IMR-90 (cell line): ENCODE measurements at regions not wholly inside any gene's neighbourhood (a gene's known extent, or its start where the extent isn't known, plus 50 kb on each side); places are given as distances from the start of the nearest gene placed in this dataset.

ENCODE experiments used
- ATAC-seq: fragments of 200-7000 bp; cut with Tn5 transposase; 2 replicates; pipeline ENCODE4 v1.9.1; 2020; ENCODE audit warnings: low read depth, mild to moderate bottlenecking, moderate library complexity
- BruUV-seq: library from RNA; stranded (reverse); fragments of 400-500 nt; replicated peaks from 2 replicates; lab custom pipeline; 2021; lab: Mats Ljungman, UMichigan
- CTCF ChIA-PET: fragments of 300-600 bp; formaldehyde crosslinking; extraction: SDS; loops from one replicate; lab custom pipeline; 2021; ENCODE audit warnings: antibody characterized with exemption; lab: Yijun Ruan, JAX
- POLR2A ChIA-PET: fragments of 300-600 bp; sonication (Branson Sonifier 250); formaldehyde crosslinking; loops from one replicate; lab custom pipeline; 2022; ENCODE audit warnings: antibody characterized with exemption; ENCODE audit not compliant: unreplicated experiment; lab: Charles Lee
- DNase-seq: peaks from one replicate; pipeline ENCODE4 v3.0.0; 2013
- H2AFZ ChIP-seq: replicated peaks from 2 replicates; pipeline ENCODE3; 2013; ENCODE audit warnings: low read length, mild to moderate bottlenecking; ENCODE audit not compliant: poor library complexity
- H2AK5ac ChIP-seq: 2 replicates; pipeline ENCODE4 v1.6.1; 2013; ENCODE audit warnings: low read depth, low read length, inconsistent platforms
- H2AK9ac ChIP-seq: replicated peaks from 2 replicates; pipeline ENCODE3; 2013; ENCODE audit warnings: mild to moderate bottlenecking, low read depth, low read length, moderate library complexity; ENCODE audit not compliant: poor library complexity
- H2BK120ac ChIP-seq: 2 replicates; pipeline ENCODE4 v1.6.1; 2013; ENCODE audit warnings: low read depth, low read length, inconsistent platforms
- H2BK15ac ChIP-seq: 3 replicates; pipeline ENCODE4 v1.6.1; 2013; ENCODE audit warnings: low read depth, low read length, inconsistent platforms
- H2BK20ac ChIP-seq: 2 replicates; pipeline ENCODE4 v1.6.1; 2013; ENCODE audit warnings: low read depth, mild to moderate bottlenecking, inconsistent platforms, low read length, moderate library complexity
- H2BK5ac ChIP-seq: 2 replicates; pipeline ENCODE4 v1.6.1; 2013; ENCODE audit warnings: mild to moderate bottlenecking, low read depth, low read length, inconsistent platforms; ENCODE audit not compliant: poor library complexity, severe bottlenecking
- H3K14ac ChIP-seq: replicated peaks from 2 replicates; pipeline ENCODE4 v1.6.1; 2013; ENCODE audit warnings: low read depth, low read length, inconsistent platforms
- H3K18ac ChIP-seq: 2 replicates; pipeline ENCODE4 v1.6.1; 2013; ENCODE audit warnings: low read depth, low read length, control low read depth
- H3K23ac ChIP-seq: 2 replicates; pipeline ENCODE4 v1.6.1; 2013; ENCODE audit warnings: low read depth, low read length, inconsistent platforms
- H3K27ac ChIP-seq: 2 replicates; pipeline ENCODE4 v1.5.1; 2013; ENCODE audit warnings: mild to moderate bottlenecking, control low read depth, low read length; ENCODE audit not compliant: insufficient read depth
- H3K27me3 ChIP-seq: 2 replicates; pipeline ENCODE4 v1.6.1; 2013; ENCODE audit warnings: low read length; ENCODE audit not compliant: control insufficient read depth, insufficient read depth
- H3K36me3 ChIP-seq: 2 replicates; pipeline ENCODE4 v1.6.1; 2013; ENCODE audit warnings: low read length, mixed read lengths; ENCODE audit not compliant: control insufficient read depth, insufficient read depth
- H3K4ac ChIP-seq: 2 replicates; pipeline ENCODE4 v1.6.1; 2013; ENCODE audit warnings: low read depth, low read length, inconsistent platforms
- H3K4me1 ChIP-seq: 2 replicates; pipeline ENCODE4 v1.6.1; 2013; ENCODE audit warnings: low read length, mixed read lengths; ENCODE audit not compliant: control insufficient read depth, insufficient read depth
- H3K4me2 ChIP-seq: 2 replicates; pipeline ENCODE4 v1.6.1; 2013; ENCODE audit warnings: low read depth, mild to moderate bottlenecking, control low read depth, low read length, moderate library complexity
- H3K4me3 ChIP-seq: 2 replicates; pipeline ENCODE4 v1.5.1; 2013; ENCODE audit warnings: low read depth, mild to moderate bottlenecking, control low read depth, low read length, moderate library complexity; ENCODE audit not compliant: insufficient read depth
- H3K56ac ChIP-seq: 2 replicates; pipeline ENCODE4 v1.6.1; 2013; ENCODE audit warnings: low read length, inconsistent platforms; ENCODE audit not compliant: insufficient read depth; ENCODE audit errors: extremely low read depth
- H3K79me1 ChIP-seq, 2 experiments: 2 replicates each; pipeline ENCODE4 v1.6.1; 2013; ENCODE audit warnings: low read length in 2 of 2, inconsistent platforms in 1 of 2, low read depth in 1 of 2
- H3K9ac ChIP-seq: 2 replicates; pipeline ENCODE4 v1.6.1; 2013; ENCODE audit warnings: low read depth, low read length, control low read depth
- H3K9me1 ChIP-seq: 2 replicates; pipeline ENCODE4 v1.6.1; 2013; ENCODE audit warnings: low read length, inconsistent platforms; ENCODE audit not compliant: insufficient read depth
- H3K9me3 ChIP-seq: 2 replicates; pipeline ENCODE4 v1.6.1; 2013; ENCODE audit warnings: low read length; ENCODE audit not compliant: control insufficient read depth, insufficient read depth
- H4K20me1 ChIP-seq: 2 replicates; pipeline ENCODE4 v1.6.1; 2013; ENCODE audit warnings: low read length, inconsistent platforms; ENCODE audit not compliant: insufficient read depth
- H4K5ac ChIP-seq: 2 replicates; pipeline ENCODE4 v1.6.1; 2013; ENCODE audit warnings: mild to moderate bottlenecking, low read depth, low read length, control low read depth
- H4K8ac ChIP-seq, 2 experiments: 2 replicates each; pipeline ENCODE4 v1.6.1; 2013; ENCODE audit warnings: low read depth in 2 of 2, low read length in 2 of 2, control low read depth in 1 of 2, inconsistent platforms in 1 of 2
- H4K91ac ChIP-seq: 2 replicates; pipeline ENCODE4 v1.6.1; 2013; ENCODE audit warnings: low read depth, low read length, inconsistent platforms; ENCODE audit not compliant: insufficient read depth
- BHLHE40 ChIP-seq: fragments of 150-350 bp; IDR thresholded peaks from 2 replicates; pipeline ENCODE4 v1.6.1; 2016; ENCODE audit warnings: mild to moderate bottlenecking, low read depth, low read length
- CEBPB ChIP-seq: IDR thresholded peaks from 2 replicates; pipeline ENCODE4 v1.6.1; 2012; ENCODE audit warnings: low read depth, low read length, improper control_type of control experiment
- CTCF ChIP-seq: conservative IDR thresholded peaks from 2 replicates; pipeline ENCODE4 v1.5.1; 2012; ENCODE audit warnings: mild to moderate bottlenecking, low read depth, low read length, improper control_type of control experiment
- FOS ChIP-seq: fragments of 150-350 bp; IDR thresholded peaks from 2 replicates; pipeline ENCODE4 v1.6.1; 2016; ENCODE audit warnings: low read depth, low read length
- MAFK ChIP-seq: IDR thresholded peaks from 2 replicates; pipeline ENCODE4 v1.6.1; 2012; ENCODE audit warnings: low read depth, low read length, improper control_type of control experiment
- MAZ ChIP-seq: IDR thresholded peaks from 2 replicates; pipeline ENCODE4 v1.6.1; 2012; ENCODE audit warnings: low read depth, mild to moderate bottlenecking, low read length, improper control_type of control experiment, moderate library complexity, borderline replicate concordance
- NFE2L2 ChIP-seq: fragments of 150-350 bp; IDR thresholded peaks from 2 replicates; pipeline ENCODE4 v1.6.1; 2016; ENCODE audit warnings: low read depth, mild to moderate bottlenecking, low read length
- POLR2A ChIP-seq: IDR thresholded peaks from 2 replicates; pipeline ENCODE4 v1.6.1; 2012; ENCODE audit warnings: mild to moderate bottlenecking, low read depth, low read length
- RCOR1 ChIP-seq: IDR thresholded peaks from 2 replicates; pipeline ENCODE4 v1.6.1; 2012; ENCODE audit warnings: mild to moderate bottlenecking, low read length, improper control_type of control experiment; ENCODE audit not compliant: insufficient replicate concordance
- RFX5 ChIP-seq: IDR thresholded peaks from 2 replicates; pipeline ENCODE4 v1.8.0; 2012; ENCODE audit warnings: low read depth, mild to moderate bottlenecking, low read length, moderate library complexity
- SMC3 ChIP-seq: fragments of 150-350 bp; IDR thresholded peaks from 2 replicates; pipeline ENCODE4 v1.6.1; 2016; ENCODE audit warnings: low read depth, mild to moderate bottlenecking, antibody characterized with exemption, low read length, moderate library complexity
- dilution Hi-C: fragments of 300-500 bp; cut with HindIII; formaldehyde crosslinking; loops from one replicate; pipeline ENCODE4 v1.14.3; 2018; ENCODE audit warnings: low sequenced_read_pairs; ENCODE audit not compliant: unreplicated experiment
- in situ Hi-C: fragments of 300-500 bp; cut with MboI; formaldehyde crosslinking; loops from 3 replicates; pipeline ENCODE4 v1.14.3; 2019; ENCODE audit warnings: low sequenced_read_pairs, inconsistent platforms, mixed read lengths
- intact Hi-C: fragments of 100-400 bp; cut with micrococcal nuclease; formaldehyde crosslinking; loops from 2 replicates; pipeline ENCODE4 v1.10.0; 2022
- TF ChIP-seq, protein P1 (sequence below): fragments of 150-350 bp; IDR thresholded peaks from 2 replicates; pipeline ENCODE4 v1.6.1; 2016; ENCODE audit warnings: low read depth, mild to moderate bottlenecking, low read length, moderate library complexity, borderline replicate concordance

DNA sequence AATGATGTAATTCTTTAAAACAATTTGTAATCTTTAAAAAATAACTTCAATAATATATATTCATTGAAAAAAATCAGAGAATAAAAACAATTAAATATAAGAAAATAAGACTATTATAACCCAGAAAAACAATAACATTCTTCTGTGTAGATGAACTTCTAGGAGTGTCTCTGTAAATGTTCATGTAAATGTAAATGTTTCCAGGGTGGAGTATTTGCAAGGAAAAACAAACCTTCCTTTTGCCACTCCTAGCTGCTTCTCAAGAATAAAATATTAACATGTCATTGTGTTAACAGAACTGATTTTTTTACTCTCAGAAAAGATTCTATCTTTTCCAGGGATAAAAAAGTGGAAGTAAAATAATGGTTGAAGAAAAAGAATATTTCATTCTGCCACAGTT lies 431.9 kb downstream of the PLCL1 start:
- no TSS peak for BruUV-seq
- no peak overlapping the region for H3K4ac ChIP-seq
- no peaks in the 10 kb centered on the region for H3K4me1 ChIP-seq
- no peak overlapping the region for H3K9ac ChIP-seq
- no peak overlapping the region for H2AFZ ChIP-seq
- no peak for DNase-seq
- H4K91ac ChIP-seq: no peak overlapping the region
- H4K20me1 ChIP-seq: no peaks in the 10 kb centered on the region
- H2AK9ac ChIP-seq: no peak overlapping the region
- H3K23ac ChIP-seq: no peak overlapping the region
- H2BK15ac ChIP-seq: no peak overlapping the region
- no peak overlapping the region for H3K14ac ChIP-seq
- intact Hi-C loops (no loop called here), in situ Hi-C loops (no loop called here), dilution Hi-C loops (no loop called here)
- H3K36me3 ChIP-seq: no peaks in the 10 kb centered on the region
- no peak overlapping the region for H3K27ac ChIP-seq
- no peak overlapping the region for H3K18ac ChIP-seq
- H3K4me3 ChIP-seq: no peak overlapping the region
- no peaks in the 10 kb centered on the region for H3K9me3 ChIP-seq
- no peak overlapping the region for H4K5ac ChIP-seq
- H3K27me3 ChIP-seq: no peaks in the 10 kb centered on the region
- H3K79me1 ChIP-seq: no peaks in the 10 kb centered on the region
- CTCF ChIA-PET: no interaction called here
- H2BK120ac ChIP-seq: no peak overlapping the region
- POLR2A ChIA-PET: no interaction called here
- no peak for ATAC-seq
- H2BK5ac ChIP-seq: no peak overlapping the region
- H4K8ac ChIP-seq: no peak overlapping the region
- TF ChIP-seq RCOR1 (no peak), RFX5 (no peak), MAFK (no peak), FOS (no peak), POLR2A (no peak), BHLHE40 (no peak), CEBPB (no peak), MAZ (no peak), NFE2L2 (no peak), SMC3 (no peak), CTCF (no peak)
- TF ChIP-seq, protein P1, sequence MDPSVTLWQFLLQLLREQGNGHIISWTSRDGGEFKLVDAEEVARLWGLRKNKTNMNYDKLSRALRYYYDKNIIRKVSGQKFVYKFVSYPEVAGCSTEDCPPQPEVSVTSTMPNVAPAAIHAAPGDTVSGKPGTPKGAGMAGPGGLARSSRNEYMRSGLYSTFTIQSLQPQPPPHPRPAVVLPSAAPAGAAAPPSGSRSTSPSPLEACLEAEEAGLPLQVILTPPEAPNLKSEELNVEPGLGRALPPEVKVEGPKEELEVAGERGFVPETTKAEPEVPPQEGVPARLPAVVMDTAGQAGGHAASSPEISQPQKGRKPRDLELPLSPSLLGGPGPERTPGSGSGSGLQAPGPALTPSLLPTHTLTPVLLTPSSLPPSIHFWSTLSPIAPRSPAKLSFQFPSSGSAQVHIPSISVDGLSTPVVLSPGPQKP: no peak
- H3K4me2 ChIP-seq: no peak overlapping the region
- H2AK5ac ChIP-seq: no peak overlapping the region
- H3K9me1 ChIP-seq: no peaks in the 10 kb centered on the region
- no peak overlapping the region for H2BK20ac ChIP-seq
- H3K56ac ChIP-seq: no peak overlapping the region
